Mesendoderm (in vitro differentiated cells): ENCODE measurements at regions not wholly inside any gene's neighbourhood (a gene's known extent, or its start where the extent isn't known, plus 50 kb on each side); places are given as distances from the start of the nearest gene placed in this dataset.

Experiments
- DNase-seq: peaks from one replicate; pipeline ENCODE4 v3.0.0; 2013
- H2AK5ac ChIP-seq: 2 replicates; pipeline ENCODE4 v1.6.1; 2013; ENCODE audit warnings: low read length, inconsistent platforms
- H2BK120ac ChIP-seq: 2 replicates; pipeline ENCODE4 v1.6.1; 2013; ENCODE audit warnings: low read depth, mild to moderate bottlenecking, low read length, moderate library complexity, mixed read lengths
- H2BK15ac ChIP-seq: replicated peaks from 2 replicates; pipeline ENCODE4 v1.6.1; 2013; ENCODE audit warnings: low read depth, mild to moderate bottlenecking, moderate library complexity
- H2BK5ac ChIP-seq: 2 replicates; pipeline ENCODE4 v1.6.1; 2013; ENCODE audit warnings: low read length, inconsistent platforms
- H3K18ac ChIP-seq: 2 replicates; pipeline ENCODE4 v1.6.1; 2013; ENCODE audit warnings: mild to moderate bottlenecking, low read length, mixed read lengths
- H3K23ac ChIP-seq: one replicate; pipeline ENCODE4 v1.6.1; 2013; ENCODE audit warnings: low read length
- H3K27ac ChIP-seq: 2 replicates; pipeline ENCODE4 v1.5.1; 2013; ENCODE audit warnings: low read depth, mild to moderate bottlenecking, inconsistent platforms, low read length, moderate library complexity
- H3K27me3 ChIP-seq: 2 replicates; pipeline ENCODE4 v1.6.1; 2013; ENCODE audit warnings: low read length, control low read depth, mild to moderate bottlenecking, inconsistent platforms; ENCODE audit not compliant: insufficient read depth, poor library complexity
- H3K36me3 ChIP-seq: 2 replicates; pipeline ENCODE4 v1.6.1; 2013; ENCODE audit warnings: low read length, inconsistent platforms; ENCODE audit not compliant: control insufficient read depth, insufficient read depth
- H3K4ac ChIP-seq: one replicate; pipeline ENCODE4 v1.6.1; 2013; ENCODE audit warnings: low read depth, mild to moderate bottlenecking, low read length, moderate library complexity
- H3K4me1 ChIP-seq: 2 replicates; pipeline ENCODE4 v1.6.1; 2013; ENCODE audit warnings: low read depth, low read length, inconsistent platforms; ENCODE audit not compliant: control insufficient read depth
- H3K4me2 ChIP-seq: 2 replicates; pipeline ENCODE4 v1.6.1; 2013; ENCODE audit warnings: low read length
- H3K4me3 ChIP-seq: 2 replicates; pipeline ENCODE4 v1.5.1; 2013; ENCODE audit warnings: mild to moderate bottlenecking, low read length
- H3K56ac ChIP-seq: one replicate; pipeline ENCODE4 v1.6.1; 2013; ENCODE audit warnings: low read length
- H3K79me1 ChIP-seq: 2 replicates; pipeline ENCODE4 v1.6.1; 2013; ENCODE audit warnings: low read length, inconsistent platforms
- H3K79me2 ChIP-seq: 2 replicates; pipeline ENCODE4 v1.6.1; 2013; ENCODE audit warnings: mild to moderate bottlenecking, low read length; ENCODE audit not compliant: control insufficient read depth, insufficient read depth
- H3K9ac ChIP-seq: 2 replicates; pipeline ENCODE4 v1.6.1; 2013; ENCODE audit warnings: low read length, inconsistent platforms
- H4K5ac ChIP-seq: one replicate; pipeline ENCODE4 v1.6.1; 2013; ENCODE audit warnings: low read length
- H4K8ac ChIP-seq: one replicate; pipeline ENCODE4 v1.6.1; 2013; ENCODE audit warnings: low read depth, mild to moderate bottlenecking, control low read depth, low read length, moderate library complexity
- WGBS: extraction: QIAGEN DNeasy Blood & Tissue Kit; methylation state at CpG from one replicate; pipeline ENCODE4 v1.1.7; 2013; ENCODE audit warnings: low lambda C conversion rate, missing lambda C conversion rate; ENCODE audit not compliant: insufficient coverage; ENCODE audit errors: extremely low coverage; 5-methylcytosine and 5-hydroxymethylcytosine counted together

GRCh38 chr6:138690975-138691594, 82.5 kb upstream of the CCDC28A start:
- DNase-seq, result no peak
- Histone ChIP-seq H3K4ac (no peak overlapping the region), H3K4me2 (peak overlapping the region; percentile 88), H3K4me3 (peak overlapping the region; percentile 88), H3K27me3 (no peaks in the 10 kb centered on the region), H3K18ac (no peak overlapping the region), H4K8ac (no peak overlapping the region), H3K79me1 (peaks cover 4% of the 10 kb centered on the region), H3K36me3 (no peaks in the 10 kb centered on the region), H2BK120ac (no peak overlapping the region), H4K5ac (no peak overlapping the region), H2AK5ac (no peak overlapping the region), H3K27ac (no peak overlapping the region), H3K9ac (peak overlapping the region; percentile 73), H3K4me1 (no peaks in the 10 kb centered on the region), H3K56ac (peak overlapping the region; percentile 85), H2BK15ac (no peak overlapping the region), H3K79me2 (peaks cover 26% of the 10 kb centered on the region), H3K23ac (no peak overlapping the region), H2BK5ac (no peak overlapping the region)
- WGBS, result no CpG with 5 or more reads among the region's 11 CpGs

DNA sequence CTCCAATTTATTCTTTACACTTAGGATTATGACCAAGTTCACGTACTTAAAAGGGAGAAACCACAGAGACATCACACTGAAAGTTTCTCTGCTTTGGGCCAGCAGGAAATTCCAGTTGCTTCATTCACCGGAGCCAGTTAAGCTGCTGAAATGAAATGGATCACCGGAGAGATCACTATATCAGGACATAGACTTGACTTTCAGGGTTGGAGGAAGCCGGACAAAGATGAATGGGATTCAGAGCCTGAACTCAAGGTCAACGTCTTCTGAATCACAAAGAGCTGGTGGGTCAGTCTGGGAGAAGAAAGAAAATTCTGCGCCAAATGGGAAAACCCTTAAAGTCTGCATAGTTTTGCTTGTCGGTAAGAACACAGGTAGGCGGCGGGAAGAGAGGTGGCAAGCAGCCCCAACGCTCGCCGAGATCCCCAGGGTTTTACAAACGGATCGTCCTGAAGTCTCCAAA, 81.9 kb upstream of the CCDC28A start:
- H4K8ac ChIP-seq, result no peak overlapping the region
- no peak overlapping the region for H2BK15ac ChIP-seq
- no peak overlapping the region for H2BK5ac ChIP-seq
- H3K56ac ChIP-seq, result peak overlapping the region; percentile 85
- H3K4me3 ChIP-seq, result peak overlapping the region; percentile 88
- no peak overlapping the region for H2BK120ac ChIP-seq
- H3K9ac ChIP-seq, result peak overlapping the region; percentile 73
- DNase-seq, result peak; percentile 61
- H4K5ac ChIP-seq, result no peak overlapping the region
- H3K27ac ChIP-seq, result no peak overlapping the region
- no peaks in the 10 kb centered on the region for H3K36me3 ChIP-seq
- peak overlapping the region; percentile 88 for H3K4me2 ChIP-seq
- no peaks in the 10 kb centered on the region for H3K27me3 ChIP-seq
- no CpG with 5 or more reads among the region's 14 CpGs for WGBS
- no peaks in the 10 kb centered on the region for H3K4me1 ChIP-seq
- H3K18ac ChIP-seq, result no peak overlapping the region
- H2AK5ac ChIP-seq, result no peak overlapping the region
- peaks cover 26% of the 10 kb centered on the region for H3K79me2 ChIP-seq
- H3K4ac ChIP-seq, result no peak overlapping the region
- H3K79me1 ChIP-seq, result peaks cover 4% of the 10 kb centered on the region
- H3K23ac ChIP-seq, result no peak overlapping the region

GRCh38 chr6:138692058-138692977, 81.3 kb upstream of the CCDC28A start:
- H3K4me1 ChIP-seq, result no peaks in the 10 kb centered on the region
- no peaks in the 10 kb centered on the region for H3K27me3 ChIP-seq
- DNase-seq, result peak; percentile 65
- H2BK15ac ChIP-seq, result no peak overlapping the region
- H3K27ac ChIP-seq, result peak overlapping the region; percentile 94
- peaks cover 22% of the 10 kb centered on the region for H3K79me2 ChIP-seq
- peak overlapping the region; percentile 94 for H3K4ac ChIP-seq
- H3K18ac ChIP-seq, result peak overlapping the region; percentile 93
- peaks cover 4% of the 10 kb centered on the region for H3K79me1 ChIP-seq
- no peak overlapping the region for H4K8ac ChIP-seq
- no peak overlapping the region for H4K5ac ChIP-seq
- H2AK5ac ChIP-seq, result no peak overlapping the region
- peak overlapping the region; percentile 33 for H2BK120ac ChIP-seq
- H3K4me3 ChIP-seq, result peak overlapping the region; percentile 88
- peak overlapping the region; percentile 70 for H2BK5ac ChIP-seq
- no peaks in the 10 kb centered on the region for H3K36me3 ChIP-seq
- H3K9ac ChIP-seq, result peak overlapping the region; percentile 91
- no CpG with 5 or more reads among the region's 103 CpGs for WGBS
- H3K23ac ChIP-seq, result peak overlapping the region; percentile 97
- peak overlapping the region; percentile 88 for H3K4me2 ChIP-seq
- H3K56ac ChIP-seq, result peak overlapping the region; percentile 96

GRCh38 chr6:138692978-138693909, 80.3 kb upstream of the CCDC28A start:
- peak; percentile 93 for DNase-seq
- H3K4ac ChIP-seq, result peak overlapping the region; percentile 94
- no peak overlapping the region for H2BK15ac ChIP-seq
- no peak overlapping the region for H2BK5ac ChIP-seq
- peak overlapping the region; percentile 93 for H3K18ac ChIP-seq
- H3K4me1 ChIP-seq, result no peaks in the 10 kb centered on the region
- no peaks in the 10 kb centered on the region for H3K27me3 ChIP-seq
- peak overlapping the region; percentile 94 for H3K27ac ChIP-seq
- no peak overlapping the region for H4K8ac ChIP-seq
- no peaks in the 10 kb centered on the region for H3K36me3 ChIP-seq
- H3K79me2 ChIP-seq, result peaks cover 22% of the 10 kb centered on the region
- H3K9ac ChIP-seq, result peak overlapping the region; percentile 91
- H3K23ac ChIP-seq, result peak overlapping the region; percentile 97
- peak overlapping the region; percentile 33 for H2BK120ac ChIP-seq
- H3K56ac ChIP-seq, result peak overlapping the region; percentile 96
- peak overlapping the region; percentile 15 for H3K4me2 ChIP-seq
- peaks cover 4% of the 10 kb centered on the region for H3K79me1 ChIP-seq
- peak overlapping the region; percentile 79 for H3K4me3 ChIP-seq
- no peak overlapping the region for H4K5ac ChIP-seq
- no CpG with 5 or more reads among the region's 92 CpGs for WGBS
- H2AK5ac ChIP-seq, result no peak overlapping the region

DNA sequence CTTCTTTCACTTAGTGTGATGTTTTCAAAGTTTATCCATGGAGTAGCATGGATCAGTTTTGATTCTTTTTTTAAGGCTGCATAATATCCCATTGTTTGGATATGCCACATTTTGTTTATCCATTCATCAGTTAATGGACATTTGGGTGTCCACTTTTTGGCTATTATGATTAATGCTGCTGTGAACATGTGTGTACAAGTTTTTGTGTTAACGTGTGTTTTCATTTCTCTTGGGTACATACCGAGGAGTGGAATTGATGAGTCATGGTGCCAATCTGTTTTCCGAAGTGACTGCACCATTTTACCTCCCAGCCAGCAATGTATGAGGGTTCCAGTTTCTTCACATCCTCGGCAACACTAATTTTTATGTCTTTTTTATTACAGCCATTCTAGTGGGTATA, 78.4 kb upstream of the CCDC28A start:
- H3K18ac ChIP-seq, result no peak overlapping the region
- H2BK120ac ChIP-seq, result no peak overlapping the region
- no peak overlapping the region for H2AK5ac ChIP-seq
- no peak overlapping the region for H3K9ac ChIP-seq
- no peaks in the 10 kb centered on the region for H3K36me3 ChIP-seq
- no peak overlapping the region for H2BK5ac ChIP-seq
- no peaks in the 10 kb centered on the region for H3K27me3 ChIP-seq
- no CpG with 5 or more reads among the region's 4 CpGs for WGBS
- H3K79me2 ChIP-seq, result peaks cover 13% of the 10 kb centered on the region
- H3K4ac ChIP-seq, result no peak overlapping the region
- no peak overlapping the region for H3K4me3 ChIP-seq
- DNase-seq, result no peak
- no peak overlapping the region for H3K27ac ChIP-seq
- peaks cover 1% of the 10 kb centered on the region for H3K79me1 ChIP-seq
- H4K5ac ChIP-seq, result no peak overlapping the region
- no peak overlapping the region for H3K23ac ChIP-seq
- no peak overlapping the region for H4K8ac ChIP-seq
- no peak overlapping the region for H3K56ac ChIP-seq
- H3K4me2 ChIP-seq, result no peak overlapping the region
- no peaks in the 10 kb centered on the region for H3K4me1 ChIP-seq
- no peak overlapping the region for H2BK15ac ChIP-seq
